HFFc6 (cell line): ENCODE measurements at regions not wholly inside any gene's neighbourhood (a gene's known extent, or its start where the extent isn't known, plus 50 kb on each side); places are given as distances from the start of the nearest gene placed in this dataset.

ENCODE experiments used
- DNase-seq: peaks from one replicate; pipeline ENCODE4 v3.0.0-alpha.2; 2018
- H3K27ac Mint-ChIP-seq: 2 replicates; pipeline ENCODE4 v1.8.0; 2020; ENCODE audit warnings: mild to moderate bottlenecking, mixed read lengths
- H3K27me3 Mint-ChIP-seq: 2 replicates; pipeline ENCODE4 v1.8.0; 2021; ENCODE audit warnings: mild to moderate bottlenecking, moderate library complexity, mixed read lengths; ENCODE audit not compliant: insufficient read depth
- H3K36me3 Mint-ChIP-seq: 2 replicates; pipeline ENCODE4 v1.8.0; 2021; ENCODE audit warnings: low read depth, mixed read lengths
- H3K4me1 Mint-ChIP-seq: 2 replicates; pipeline ENCODE4 v1.8.0; 2020; ENCODE audit warnings: low read depth, mixed read lengths
- H3K4me3 Mint-ChIP-seq: 2 replicates; pipeline ENCODE4 v1.8.0; 2020; ENCODE audit warnings: mild to moderate bottlenecking, moderate library complexity, mixed read lengths
- H3K9me3 Mint-ChIP-seq: 2 replicates; pipeline ENCODE4 v1.8.0; 2020; ENCODE audit warnings: mild to moderate bottlenecking, mixed read lengths
- TF ChIP-seq, protein P1 (sequence below): fragments of 200-600 bp; sonication (generic); IDR thresholded peaks from 2 replicates; pipeline ENCODE4 v1.5.0; 2021; ENCODE audit warnings: antibody characterized with exemption, mild to moderate bottlenecking

DNA sequence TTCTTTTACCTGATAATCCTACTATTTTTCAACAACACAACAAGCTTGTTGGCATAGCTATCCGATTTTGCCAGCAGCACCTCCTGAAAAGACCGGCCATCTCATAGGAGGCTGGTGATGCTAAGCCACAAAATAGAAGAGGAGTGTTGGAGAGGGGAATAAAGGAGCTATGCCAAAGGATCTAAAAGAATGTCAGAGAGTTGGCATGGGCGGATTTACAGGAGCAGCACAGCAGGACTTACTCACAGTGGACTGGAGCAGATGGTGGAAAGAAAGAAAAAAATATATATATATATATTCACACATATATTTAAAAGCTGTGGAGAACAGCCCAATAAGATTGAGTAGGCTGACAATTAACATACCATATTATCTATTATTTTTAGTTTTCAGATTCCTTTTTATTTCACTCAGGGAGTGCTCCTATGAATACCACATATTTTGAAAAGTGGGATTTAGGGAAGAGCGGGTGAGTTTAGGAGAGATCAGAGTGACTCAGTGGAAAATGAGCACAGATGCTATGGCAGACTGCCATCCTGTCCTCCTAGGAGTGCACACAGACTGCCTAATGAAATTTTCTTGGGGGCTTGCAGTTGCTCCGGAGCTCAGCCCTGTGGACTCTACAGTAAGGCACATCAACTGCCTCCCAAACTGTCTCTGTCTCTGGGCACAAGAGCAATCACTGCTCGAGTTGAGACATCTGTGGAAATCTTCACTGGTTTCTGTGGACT lies 394.4 kb upstream of the CHRM3 start:
- H3K4me3 Mint-ChIP-seq, result peak overlapping the region; percentile 51
- no peaks in the 10 kb centered on the region for H3K27me3 Mint-ChIP-seq
- TF ChIP-seq, protein P1, sequence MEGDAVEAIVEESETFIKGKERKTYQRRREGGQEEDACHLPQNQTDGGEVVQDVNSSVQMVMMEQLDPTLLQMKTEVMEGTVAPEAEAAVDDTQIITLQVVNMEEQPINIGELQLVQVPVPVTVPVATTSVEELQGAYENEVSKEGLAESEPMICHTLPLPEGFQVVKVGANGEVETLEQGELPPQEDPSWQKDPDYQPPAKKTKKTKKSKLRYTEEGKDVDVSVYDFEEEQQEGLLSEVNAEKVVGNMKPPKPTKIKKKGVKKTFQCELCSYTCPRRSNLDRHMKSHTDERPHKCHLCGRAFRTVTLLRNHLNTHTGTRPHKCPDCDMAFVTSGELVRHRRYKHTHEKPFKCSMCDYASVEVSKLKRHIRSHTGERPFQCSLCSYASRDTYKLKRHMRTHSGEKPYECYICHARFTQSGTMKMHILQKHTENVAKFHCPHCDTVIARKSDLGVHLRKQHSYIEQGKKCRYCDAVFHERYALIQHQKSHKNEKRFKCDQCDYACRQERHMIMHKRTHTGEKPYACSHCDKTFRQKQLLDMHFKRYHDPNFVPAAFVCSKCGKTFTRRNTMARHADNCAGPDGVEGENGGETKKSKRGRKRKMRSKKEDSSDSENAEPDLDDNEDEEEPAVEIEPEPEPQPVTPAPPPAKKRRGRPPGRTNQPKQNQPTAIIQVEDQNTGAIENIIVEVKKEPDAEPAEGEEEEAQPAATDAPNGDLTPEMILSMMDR, result no peak
- peak; percentile 13 for DNase-seq
- no peaks in the 10 kb centered on the region for H3K9me3 Mint-ChIP-seq
- H3K36me3 Mint-ChIP-seq, result peaks cover 6% of the 10 kb centered on the region; the same call in 1 of the 2 replicates
- peak overlapping the region; percentile 4; the same call in 1 of the 2 replicates for H3K27ac Mint-ChIP-seq
- H3K4me1 Mint-ChIP-seq, result peaks cover 17% of the 10 kb centered on the region

GRCh38 chr1:238985312-238985711 lies 401.1 kb upstream of the CHRM3 start:
- DNase-seq, result no peak
- Mint-ChIP-seq H3K4me3 (no peak overlapping the region), H3K36me3 (peaks cover 6% of the 10 kb centered on the region; the same call in 1 of the 2 replicates), H3K27me3 (no peaks in the 10 kb centered on the region), H3K9me3 (no peaks in the 10 kb centered on the region), H3K27ac (no peak overlapping the region), H3K4me1 (peaks cover 13% of the 10 kb centered on the region; the same call in 1 of the 2 replicates)
- TF ChIP-seq, protein P1, result no peak

- Mint-ChIP-seq H3K27me3 (no peaks in the 10 kb centered on the region), H3K9me3 (no peaks in the 10 kb centered on the region), H3K4me3 (no peak overlapping the region), H3K4me1 (peaks cover 36% of the 10 kb centered on the region), H3K36me3 (no peaks in the 10 kb centered on the region), H3K27ac (no peak overlapping the region)
- no peak for DNase-seq
- TF ChIP-seq, protein P1, result no peak
These were observed 403.6 kb upstream of the CHRM3 start for GRCh38 chr1:238982736-238983135.

GRCh38 chr1:238981317-238981933 lies 404.9 kb upstream of the CHRM3 start:
- Mint-ChIP-seq H3K4me3 (peak overlapping the region; percentile 56; the same call in 1 of the 2 replicates), H3K27ac (no peak overlapping the region), H3K9me3 (no peaks in the 10 kb centered on the region), H3K4me1 (peaks cover 42% of the 10 kb centered on the region), H3K27me3 (no peaks in the 10 kb centered on the region), H3K36me3 (no peaks in the 10 kb centered on the region)
- DNase-seq, result no peak
- TF ChIP-seq, protein P1, result no peak

DNA sequence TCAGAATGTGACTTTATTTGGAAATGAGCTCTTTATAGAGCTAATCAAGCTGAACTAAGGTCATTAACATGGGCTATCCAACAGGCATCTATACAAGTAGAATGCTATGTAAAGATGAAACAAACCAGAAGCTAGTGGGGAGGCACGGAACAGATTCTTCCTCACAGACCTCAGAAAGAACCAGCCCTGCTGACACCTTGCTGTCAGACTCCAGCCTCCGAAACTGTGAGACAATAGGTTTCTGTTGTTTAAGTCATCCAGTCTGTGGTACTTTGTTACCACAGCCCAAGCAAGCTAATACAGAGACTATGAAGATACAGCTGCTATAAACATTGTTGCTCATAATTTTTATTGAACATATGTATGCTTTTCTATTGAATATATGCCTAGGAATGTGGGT lies 406.3 kb upstream of the CHRM3 start:
- Mint-ChIP-seq H3K4me1 (peaks cover 48% of the 10 kb centered on the region), H3K36me3 (no peaks in the 10 kb centered on the region), H3K9me3 (peaks cover 3% of the 10 kb centered on the region; the same call in 1 of the 2 replicates), H3K4me3 (peak overlapping the region; percentile 9; the same call in 1 of the 2 replicates), H3K27me3 (no peaks in the 10 kb centered on the region), H3K27ac (no peak overlapping the region)
- no peak for DNase-seq
- TF ChIP-seq, protein P1, result no peak
